HG02759 (cell line): ENCODE measurements at regions not wholly inside any gene's neighbourhood (a gene's known extent, or its start where the extent isn't known, plus 50 kb on each side); places are given as distances from the start of the nearest gene placed in this dataset.
A peak's percentile ranks its signal among the peaks of the same experiment; 100 is the strongest.
"Not testable (repeated sequence)": the region's sequence is repeated elsewhere in the genome, so short reads cannot be mapped to it uniquely, and the experiment has no call there.

Experiments used
- ATAC-seq: cut with Tn5 transposase; IDR thresholded peaks from one replicate; pipeline ENCODE4 v1.9.1; 2021; ENCODE audit warnings: mild to moderate bottlenecking, moderate library complexity; ENCODE audit not compliant: unreplicated experiment

DNA sequence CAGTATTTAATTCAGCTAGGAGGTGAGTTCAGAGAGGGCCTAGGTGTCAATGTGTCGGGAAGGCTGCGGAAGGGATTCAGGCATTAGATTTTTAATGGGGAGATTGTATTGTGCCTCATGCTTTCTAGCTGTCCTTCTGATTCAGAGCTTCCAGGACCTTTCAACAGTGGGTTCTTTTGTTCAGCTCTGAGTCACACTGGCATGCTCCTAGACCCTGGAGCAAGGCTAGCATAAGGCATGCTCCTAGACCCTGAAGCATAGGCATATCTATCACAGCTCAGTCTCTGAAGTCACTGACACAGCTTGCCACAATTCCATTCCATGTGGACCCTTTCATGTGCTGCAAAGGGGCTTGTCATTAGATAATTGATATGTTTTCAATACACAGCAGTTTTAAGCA is 396.9 kb downstream of the RAB38 start:
- ATAC-seq = no peak

DNA sequence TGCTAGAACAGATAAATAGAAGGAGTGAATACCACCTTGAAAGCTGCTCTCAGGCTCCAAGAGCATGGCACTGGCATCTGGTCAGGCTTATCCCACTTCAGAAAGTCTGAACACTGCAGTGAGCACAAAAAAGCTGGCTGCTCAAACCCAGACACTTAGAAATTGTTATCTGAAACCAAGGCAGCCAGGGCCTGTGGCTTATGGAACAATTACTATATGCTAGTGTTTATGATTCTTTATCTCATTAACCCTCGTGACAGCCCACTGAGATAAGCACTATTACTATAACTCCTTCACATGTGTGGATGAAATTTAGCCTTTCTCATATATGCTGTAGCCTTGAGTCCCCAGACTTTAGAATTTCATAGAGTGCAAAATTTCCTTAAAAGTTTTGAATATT is 400.2 kb downstream of the RAB38 start:
- ATAC-seq = no peak

- no peak for ATAC-seq
These were observed 405.6 kb downstream of the RAB38 start for GRCh38 chr11:87769661-87770060.

GRCh38 chr11:87767615-87768014 is 407.6 kb downstream of the RAB38 start:
- no peak for ATAC-seq

DNA sequence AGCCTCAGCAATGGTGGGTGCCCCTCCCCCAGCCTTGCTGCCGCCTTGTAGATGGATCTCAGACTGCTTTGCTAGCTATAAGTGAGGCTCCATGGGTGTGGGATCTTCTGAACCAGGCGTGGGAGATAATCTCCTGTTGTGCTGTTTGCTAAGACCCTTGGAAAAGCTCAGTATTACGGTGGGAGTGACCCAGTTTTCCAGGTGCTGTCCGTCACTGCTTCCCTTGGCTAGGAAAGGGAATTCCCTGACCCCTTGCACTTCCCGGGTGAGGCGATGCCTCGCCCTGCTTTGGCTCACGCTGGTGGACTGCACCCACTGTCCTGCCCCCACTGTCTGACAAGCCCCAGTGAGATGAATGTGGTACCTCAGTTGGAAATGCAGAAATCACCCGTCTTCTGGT is 411.2 kb downstream of the RAB38 start:
- ATAC-seq = not testable (repeated sequence)

DNA sequence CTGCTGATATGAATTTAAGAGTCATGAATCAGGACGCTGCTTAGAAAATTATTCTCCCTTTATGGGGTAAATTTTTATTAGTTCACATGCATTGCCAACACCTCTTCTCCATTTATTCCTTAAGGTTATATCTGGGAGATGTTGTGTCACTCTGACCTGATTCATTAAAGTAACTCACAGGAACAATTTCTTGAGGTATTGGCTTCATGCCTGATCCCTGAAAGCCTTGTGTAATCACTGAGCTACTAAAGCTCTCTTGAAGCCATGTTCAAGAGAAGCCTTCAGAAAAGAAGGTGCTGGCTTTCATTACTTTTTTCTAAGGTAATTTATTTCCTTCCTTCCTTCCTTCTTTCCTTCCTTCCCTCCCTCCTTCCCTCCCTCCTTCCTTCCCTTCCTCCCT is 420.6 kb downstream of the RAB38 start:
- no peak for ATAC-seq

DNA sequence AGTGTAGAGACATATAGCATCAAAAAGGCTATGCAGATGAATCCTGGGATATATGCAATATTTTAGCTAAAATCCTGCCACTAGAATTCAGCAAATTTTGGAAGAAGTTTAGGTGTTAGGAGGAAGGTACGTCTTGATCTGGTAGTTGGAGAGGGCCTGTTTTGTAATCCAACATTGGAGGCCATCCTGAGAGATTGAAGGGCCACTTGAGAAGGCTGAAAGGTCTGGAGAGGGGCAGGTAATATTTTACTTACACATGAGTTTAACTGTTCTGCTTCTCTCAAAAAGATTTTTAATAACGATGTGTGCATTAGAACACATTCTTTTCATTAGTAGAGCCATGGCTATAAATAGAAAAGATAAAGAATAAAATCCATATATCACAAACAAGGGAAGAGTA is 422.1 kb downstream of the RAB38 start:
- ATAC-seq = no peak

- no peak for ATAC-seq
These were observed 432.2 kb downstream of the RAB38 start for GRCh38 chr11:87743007-87743406.

DNA sequence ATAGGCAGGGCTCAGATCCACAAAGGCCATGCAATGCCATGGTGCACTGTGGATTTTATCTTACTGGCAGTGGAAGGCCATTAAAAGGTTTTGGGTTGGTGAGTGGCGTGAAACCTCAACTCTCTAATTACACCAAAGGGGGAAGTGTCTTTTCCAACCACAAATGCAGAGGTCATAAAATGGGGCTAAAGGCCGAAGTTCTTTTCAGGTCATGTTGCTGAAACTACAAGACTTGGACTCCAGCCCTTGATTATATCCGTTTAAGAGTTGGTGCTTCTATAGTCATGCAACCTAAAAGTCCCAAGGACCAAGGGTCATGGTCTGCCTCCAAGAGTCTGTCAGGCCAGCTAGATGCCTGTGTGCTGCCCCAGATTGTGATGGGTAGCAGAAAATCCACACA is 434.3 kb downstream of the RAB38 start:
- no peak for ATAC-seq

GRCh38 chr11:87740451-87740850 is 434.8 kb downstream of the RAB38 start:
- ATAC-seq = no peak

DNA sequence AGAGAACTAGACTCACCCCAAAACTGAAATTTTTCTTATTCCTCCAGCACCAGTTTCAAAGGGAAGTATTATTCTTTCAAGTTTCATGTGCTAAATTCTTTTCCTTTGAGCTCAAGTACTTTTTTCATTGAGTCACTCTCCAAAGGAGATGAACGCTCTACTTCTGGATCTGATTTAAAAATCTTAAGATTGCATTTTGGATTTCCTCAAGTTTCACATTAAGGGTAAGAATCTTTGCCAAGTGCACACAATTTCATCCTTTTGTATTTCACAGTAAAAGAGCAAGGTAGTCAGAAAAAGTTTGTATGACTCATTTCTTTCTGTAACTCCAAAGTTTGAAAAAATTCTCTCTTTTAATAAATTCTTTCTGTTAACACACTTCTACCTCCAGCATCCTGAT is 435.5 kb downstream of the RAB38 start:
- ATAC-seq = no peak

DNA sequence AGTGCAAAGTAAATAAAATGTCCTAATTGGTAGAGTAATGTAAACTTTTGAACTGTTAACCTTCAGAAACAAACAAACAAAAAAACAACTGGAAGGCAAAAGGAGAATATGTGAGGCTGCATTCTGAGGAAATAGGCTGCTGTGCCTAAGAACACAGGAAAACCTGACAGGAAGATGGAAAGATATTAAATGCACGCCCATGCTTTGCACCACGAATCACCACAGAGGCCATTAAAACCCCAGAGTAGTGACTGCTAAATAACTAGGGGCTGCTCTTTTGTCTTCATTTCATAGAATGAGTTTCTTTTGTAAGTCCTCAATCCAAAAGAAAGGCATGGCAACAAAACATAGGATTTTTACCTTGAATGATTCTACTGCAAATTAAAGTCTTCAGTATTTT is 436.0 kb downstream of the RAB38 start:
- ATAC-seq = no peak

DNA sequence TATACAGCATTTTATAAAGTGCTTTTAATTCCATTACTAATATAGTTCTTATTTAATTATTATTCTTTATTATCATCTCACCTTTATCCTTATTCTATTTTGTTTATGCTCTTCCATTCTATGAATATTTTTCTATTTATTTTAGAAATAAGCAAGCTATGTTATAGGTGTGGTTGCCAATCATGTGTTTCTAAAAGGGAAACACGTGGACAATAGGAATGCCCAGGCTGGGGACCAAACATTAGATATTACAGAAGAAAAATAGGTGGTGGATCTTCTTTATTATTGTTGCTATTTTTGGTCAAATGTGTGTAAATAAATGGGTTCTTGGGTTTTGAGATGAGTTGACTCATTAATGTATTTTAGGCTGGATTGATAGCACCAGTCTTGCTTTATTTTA is 438.3 kb downstream of the RAB38 start:
- ATAC-seq = no peak

- no peak for ATAC-seq
These were observed 448.7 kb downstream of the RAB38 start for GRCh38 chr11:87726506-87726905.

DNA sequence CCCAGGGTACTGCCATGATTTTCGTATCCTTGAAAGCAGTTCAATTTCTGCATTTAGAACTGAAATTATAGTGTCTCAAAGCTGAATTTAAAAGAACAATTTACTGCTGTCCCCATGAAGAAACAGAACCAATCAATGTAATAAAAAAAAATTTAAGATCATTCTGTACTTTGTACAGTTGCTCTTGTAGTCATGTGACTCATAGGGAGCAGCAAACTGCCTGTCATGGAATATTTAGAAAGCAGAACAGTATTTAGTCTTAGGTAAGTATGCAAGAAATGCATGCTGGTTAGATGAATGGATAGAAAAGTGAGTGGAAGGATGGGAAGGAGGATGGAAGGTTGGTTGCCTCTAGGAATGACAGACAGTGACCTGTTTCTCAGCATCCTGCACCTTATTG is 450.9 kb downstream of the RAB38 start:
- ATAC-seq = no peak

DNA sequence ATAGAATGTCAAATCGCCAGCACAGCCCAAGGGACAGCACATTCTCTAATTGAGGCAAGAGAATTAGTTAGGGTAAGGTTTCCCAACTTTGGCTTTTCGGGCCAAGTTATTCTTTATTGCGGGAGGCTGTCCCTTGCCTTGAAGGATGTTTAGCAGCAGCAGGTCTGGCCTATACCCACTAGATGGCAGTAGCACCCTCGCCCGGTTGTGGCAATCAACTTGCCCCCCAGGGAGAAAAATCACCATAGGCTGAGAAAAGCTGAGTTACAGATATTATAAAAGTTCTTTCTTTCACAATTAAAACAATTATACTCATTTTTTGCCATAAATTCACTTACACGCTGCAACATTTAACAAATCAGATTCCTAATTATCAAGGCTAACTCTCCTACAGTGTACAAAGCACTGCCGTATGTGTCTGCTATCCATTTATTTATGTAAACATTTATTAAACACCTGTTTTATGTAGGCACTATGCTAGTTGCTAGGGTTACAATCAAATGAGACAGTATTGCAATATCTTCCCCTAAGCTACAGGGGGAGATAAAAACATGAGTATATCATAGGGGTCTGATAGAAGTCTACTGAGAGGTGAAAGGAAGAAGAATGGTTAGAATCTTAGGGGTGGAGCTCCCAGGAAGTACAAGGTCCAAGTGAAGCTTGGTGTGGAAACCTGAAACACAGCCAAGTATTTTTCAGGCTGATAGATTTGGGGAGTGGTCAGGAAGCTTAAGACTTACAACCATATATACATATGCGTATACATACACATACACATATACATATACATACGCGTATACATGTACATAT is 452.3 kb downstream of the RAB38 start:
- ATAC-seq = peak; percentile 83

- ATAC-seq = no peak
These were observed 455.7 kb downstream of the RAB38 start for GRCh38 chr11:87719326-87720073.

DNA sequence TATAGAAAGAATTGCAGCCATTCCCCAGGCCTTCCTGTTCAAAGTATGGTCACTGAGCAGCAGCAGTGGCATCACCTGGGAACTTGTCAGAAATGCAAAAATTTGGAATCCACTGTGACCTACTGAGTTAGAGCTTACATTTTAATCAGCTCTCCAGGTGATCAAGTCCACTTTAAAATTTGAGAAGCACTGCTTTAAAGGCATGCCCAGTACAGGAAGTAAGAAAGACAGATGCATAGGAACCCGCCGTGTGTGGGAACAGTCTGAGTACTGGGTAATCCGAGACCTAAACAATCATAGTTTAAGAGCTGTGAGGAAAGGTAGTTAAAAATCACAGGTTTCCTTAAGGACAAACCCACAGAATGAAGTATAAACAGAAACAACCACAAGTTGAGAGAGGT is 462.4 kb downstream of the RAB38 start:
- ATAC-seq = no peak

GRCh38 chr11:87712391-87712790 is 462.9 kb downstream of the RAB38 start:
- no peak for ATAC-seq

GRCh38 chr11:87703589-87703988 is 471.7 kb downstream of the RAB38 start:
- not testable (repeated sequence) for ATAC-seq

- no peak for ATAC-seq
These were observed 499.2 kb downstream of the RAB38 start for GRCh38 chr11:87675993-87676392.

GRCh38 chr11:87666730-87667129 is 508.5 kb downstream of the RAB38 start:
- no peak for ATAC-seq
